SK-N-SH treated with all-trans-retinoic acid at 6 μM for 48 hours (cell line): ENCODE measurements at regions not wholly inside any gene's neighbourhood (a gene's known extent, or its start where the extent isn't known, plus 50 kb on each side); places are given as distances from the start of the nearest gene placed in this dataset.

Source experiments
- ATAC-seq: fragments of 200-7000 bp; cut with Tn5 transposase; 3 replicates; pipeline ENCODE4 v1.9.1; 2020; ENCODE audit warnings: mild to moderate bottlenecking, moderate library complexity
- ARNTL ChIP-seq: fragments of 450-650 bp; formaldehyde crosslinking; IDR thresholded peaks from 2 replicates; pipeline ENCODE4 v1.5.0; 2020; ENCODE audit warnings: low read depth, mild to moderate bottlenecking, moderate library complexity, borderline replicate concordance
- BACH2 ChIP-seq: fragments of 250-450 bp; sonication (Bioruptor Pico); IDR thresholded peaks from 2 replicates; pipeline ENCODE4 v1.9.0; 2021; ENCODE audit warnings: mild to moderate bottlenecking, borderline replicate concordance
- ESRRG ChIP-seq: fragments of 250-450 bp; sonication (Bioruptor Pico); IDR thresholded peaks from 2 replicates; pipeline ENCODE4 v1.6.1; 2021; ENCODE audit warnings: mild to moderate bottlenecking
- GLIS3 ChIP-seq: fragments of 250-450 bp; sonication (Bioruptor Pico); IDR thresholded peaks from 2 replicates; pipeline ENCODE4 v1.5.0; 2020; ENCODE audit warnings: mild to moderate bottlenecking, moderate library complexity
- ISL1 ChIP-seq: fragments of 250-450 bp; sonication (Bioruptor Pico); IDR thresholded peaks from 2 replicates; pipeline ENCODE4 v2.1.2; 2022; ENCODE audit warnings: mild to moderate bottlenecking, moderate library complexity
- OSR1 ChIP-seq: fragments of 250-450 bp; sonication (Bioruptor Pico); IDR thresholded peaks from 2 replicates; pipeline ENCODE4 v1.8.0; 2022; ENCODE audit warnings: moderate library complexity, mild to moderate bottlenecking, inconsistent platforms
- PPARA ChIP-seq: fragments of 250-450 bp; sonication (Bioruptor Pico); IDR thresholded peaks from 2 replicates; pipeline ENCODE4 v1.5.0; 2020; ENCODE audit warnings: mild to moderate bottlenecking, borderline replicate concordance
- RARB ChIP-seq: fragments of 250-450 bp; sonication (Bioruptor Pico); IDR thresholded peaks from 2 replicates; pipeline ENCODE4 v1.8.0; 2021; ENCODE audit warnings: mild to moderate bottlenecking, moderate library complexity
- TCF4 ChIP-seq: fragments of 250-450 bp; sonication (Bioruptor Pico); IDR thresholded peaks from 2 replicates; pipeline ENCODE4 v1.8.0; 2021; ENCODE audit warnings: mild to moderate bottlenecking, moderate library complexity, borderline replicate concordance
- ZC3H10 ChIP-seq: fragments of 250-450 bp; sonication (Bioruptor Pico); IDR thresholded peaks from 2 replicates; pipeline ENCODE4 v1.5.1; 2021; ENCODE audit warnings: mild to moderate bottlenecking, moderate library complexity
- ZFP3 ChIP-seq: fragments of 250-450 bp; sonication (Bioruptor Pico); IDR thresholded peaks from 2 replicates; pipeline ENCODE4 v1.5.0; 2020; ENCODE audit warnings: mild to moderate bottlenecking, moderate library complexity
- ZFP30 ChIP-seq: fragments of 450-650 bp; formaldehyde crosslinking; IDR thresholded peaks from 2 replicates; pipeline ENCODE4 v1.5.0; 2022; ENCODE audit warnings: mild to moderate bottlenecking, moderate library complexity
- ZNF565 ChIP-seq: fragments of 450-650 bp; formaldehyde crosslinking; conservative IDR thresholded peaks from 2 replicates; pipeline ENCODE4 v1.5.0; 2020; ENCODE audit warnings: low read depth, mild to moderate bottlenecking, moderate library complexity
- ZNF70 ChIP-seq: fragments of 450-650 bp; formaldehyde crosslinking; IDR thresholded peaks from 2 replicates; pipeline ENCODE4 v1.5.0; 2020; ENCODE audit warnings: mild to moderate bottlenecking, moderate library complexity
- TF ChIP-seq, protein P1 (sequence below): fragments of 250-450 bp; sonication (Bioruptor Pico); IDR thresholded peaks from 2 replicates; pipeline ENCODE4 v1.8.0; 2021; ENCODE audit warnings: low read depth, mild to moderate bottlenecking, moderate library complexity, borderline replicate concordance
- TF ChIP-seq, protein P2 (sequence below): fragments of 250-450 bp; sonication (Bioruptor Pico); IDR thresholded peaks from 2 replicates; pipeline ENCODE4 v1.5.0; 2020; ENCODE audit warnings: mild to moderate bottlenecking, moderate library complexity
- TF ChIP-seq, protein P3 (sequence below): fragments of 250-450 bp; sonication (Bioruptor Pico); IDR thresholded peaks from 2 replicates; pipeline ENCODE4 v1.8.0; 2020; ENCODE audit warnings: mild to moderate bottlenecking, moderate library complexity, borderline replicate concordance
- TF ChIP-seq, protein P4 (sequence below): fragments of 250-450 bp; sonication (Bioruptor Pico); IDR thresholded peaks from 2 replicates; pipeline ENCODE4 v1.5.1; 2020; ENCODE audit warnings: low read depth, mild to moderate bottlenecking, moderate library complexity
- TF ChIP-seq, protein P5 (sequence below): fragments of 250-450 bp; sonication (Bioruptor Pico); IDR thresholded peaks from 2 replicates; pipeline ENCODE4 v1.5.1; 2021; ENCODE audit warnings: mild to moderate bottlenecking, moderate library complexity

DNA sequence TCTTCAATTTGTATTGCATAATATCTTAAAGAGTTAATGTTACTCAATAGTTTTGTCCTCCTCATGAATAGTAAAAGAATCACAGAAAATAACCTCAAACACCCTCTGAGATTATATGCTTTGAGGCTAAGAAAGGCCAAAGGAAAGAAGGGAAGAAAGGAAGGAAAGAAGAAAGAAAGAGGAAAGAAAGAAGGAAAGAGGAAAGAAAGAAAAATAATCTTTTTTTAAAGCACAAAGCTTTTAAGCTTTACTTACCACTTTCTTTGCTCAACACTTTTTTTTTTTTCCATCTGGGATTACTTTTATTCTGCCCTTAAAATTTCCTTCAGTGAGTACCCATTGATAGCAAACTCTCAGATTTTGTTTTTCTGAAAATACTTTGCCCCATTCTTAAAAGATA is 369.1 kb downstream of the FGF9 start:
- no peak for ATAC-seq

DNA sequence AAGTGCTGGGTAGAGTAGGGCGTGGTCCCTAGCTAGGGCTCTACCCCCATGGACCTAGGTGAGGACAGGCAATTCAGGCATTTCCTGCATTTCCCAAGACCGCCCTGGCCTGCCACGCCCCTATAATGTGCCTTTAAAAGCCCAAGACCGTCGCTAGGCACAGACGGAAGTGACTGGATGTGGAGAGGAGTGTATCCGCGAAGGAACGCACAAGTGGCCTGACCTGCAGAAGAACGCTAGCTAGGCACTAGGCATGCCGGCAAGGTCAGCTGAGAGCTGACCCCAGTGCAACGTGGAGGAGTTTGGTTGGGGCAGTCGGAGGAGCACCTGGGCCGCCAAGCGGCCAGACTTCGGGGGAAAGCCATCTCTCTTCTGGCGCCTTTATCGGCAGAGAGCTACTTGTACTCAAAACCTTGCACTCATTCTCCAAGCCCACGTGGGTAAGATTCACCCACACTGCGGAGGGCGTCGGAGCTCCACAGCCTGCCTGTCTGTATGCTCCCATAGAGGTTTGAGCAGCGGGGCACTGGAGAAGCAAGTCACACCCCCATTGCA is 370.0 kb downstream of the FGF9 start:
- no peak for ATAC-seq
- TF ChIP-seq ZNF565 (CRISPR knock-in tag) = no peak
- TF ChIP-seq, protein P1, sequence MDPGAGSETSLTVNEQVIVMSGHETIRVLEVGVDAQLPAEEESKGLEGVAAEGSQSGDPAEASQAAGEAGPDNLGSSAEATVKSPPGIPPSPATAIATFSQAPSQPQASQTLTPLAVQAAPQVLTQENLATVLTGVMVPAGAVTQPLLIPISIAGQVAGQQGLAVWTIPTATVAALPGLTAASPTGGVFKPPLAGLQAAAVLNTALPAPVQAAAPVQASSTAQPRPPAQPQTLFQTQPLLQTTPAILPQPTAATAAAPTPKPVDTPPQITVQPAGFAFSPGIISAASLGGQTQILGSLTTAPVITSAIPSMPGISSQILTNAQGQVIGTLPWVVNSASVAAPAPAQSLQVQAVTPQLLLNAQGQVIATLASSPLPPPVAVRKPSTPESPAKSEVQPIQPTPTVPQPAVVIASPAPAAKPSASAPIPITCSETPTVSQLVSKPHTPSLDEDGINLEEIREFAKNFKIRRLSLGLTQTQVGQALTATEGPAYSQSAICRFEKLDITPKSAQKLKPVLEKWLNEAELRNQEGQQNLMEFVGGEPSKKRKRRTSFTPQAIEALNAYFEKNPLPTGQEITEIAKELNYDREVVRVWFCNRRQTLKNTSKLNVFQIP (CRISPR knock-in tag) = no peak
- no peak for TF ChIP-seq BACH2 (CRISPR knock-in tag)
- TF ChIP-seq PPARA = no peak
- no peak for TF ChIP-seq OSR1
- no peak for TF ChIP-seq ZFP30 (CRISPR knock-in tag)
- TF ChIP-seq ZC3H10 (CRISPR knock-in tag) = no peak
- TF ChIP-seq, protein P2, sequence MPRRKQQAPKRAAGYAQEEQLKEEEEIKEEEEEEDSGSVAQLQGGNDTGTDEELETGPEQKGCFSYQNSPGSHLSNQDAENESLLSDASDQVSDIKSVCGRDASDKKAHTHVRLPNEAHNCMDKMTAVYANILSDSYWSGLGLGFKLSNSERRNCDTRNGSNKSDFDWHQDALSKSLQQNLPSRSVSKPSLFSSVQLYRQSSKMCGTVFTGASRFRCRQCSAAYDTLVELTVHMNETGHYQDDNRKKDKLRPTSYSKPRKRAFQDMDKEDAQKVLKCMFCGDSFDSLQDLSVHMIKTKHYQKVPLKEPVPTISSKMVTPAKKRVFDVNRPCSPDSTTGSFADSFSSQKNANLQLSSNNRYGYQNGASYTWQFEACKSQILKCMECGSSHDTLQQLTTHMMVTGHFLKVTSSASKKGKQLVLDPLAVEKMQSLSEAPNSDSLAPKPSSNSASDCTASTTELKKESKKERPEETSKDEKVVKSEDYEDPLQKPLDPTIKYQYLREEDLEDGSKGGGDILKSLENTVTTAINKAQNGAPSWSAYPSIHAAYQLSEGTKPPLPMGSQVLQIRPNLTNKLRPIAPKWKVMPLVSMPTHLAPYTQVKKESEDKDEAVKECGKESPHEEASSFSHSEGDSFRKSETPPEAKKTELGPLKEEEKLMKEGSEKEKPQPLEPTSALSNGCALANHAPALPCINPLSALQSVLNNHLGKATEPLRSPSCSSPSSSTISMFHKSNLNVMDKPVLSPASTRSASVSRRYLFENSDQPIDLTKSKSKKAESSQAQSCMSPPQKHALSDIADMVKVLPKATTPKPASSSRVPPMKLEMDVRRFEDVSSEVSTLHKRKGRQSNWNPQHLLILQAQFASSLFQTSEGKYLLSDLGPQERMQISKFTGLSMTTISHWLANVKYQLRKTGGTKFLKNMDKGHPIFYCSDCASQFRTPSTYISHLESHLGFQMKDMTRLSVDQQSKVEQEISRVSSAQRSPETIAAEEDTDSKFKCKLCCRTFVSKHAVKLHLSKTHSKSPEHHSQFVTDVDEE (CRISPR knock-in tag) = no peak
- no peak for TF ChIP-seq ARNTL
- no peak for TF ChIP-seq ZFP3 (CRISPR knock-in tag)
- TF ChIP-seq, protein P3, sequence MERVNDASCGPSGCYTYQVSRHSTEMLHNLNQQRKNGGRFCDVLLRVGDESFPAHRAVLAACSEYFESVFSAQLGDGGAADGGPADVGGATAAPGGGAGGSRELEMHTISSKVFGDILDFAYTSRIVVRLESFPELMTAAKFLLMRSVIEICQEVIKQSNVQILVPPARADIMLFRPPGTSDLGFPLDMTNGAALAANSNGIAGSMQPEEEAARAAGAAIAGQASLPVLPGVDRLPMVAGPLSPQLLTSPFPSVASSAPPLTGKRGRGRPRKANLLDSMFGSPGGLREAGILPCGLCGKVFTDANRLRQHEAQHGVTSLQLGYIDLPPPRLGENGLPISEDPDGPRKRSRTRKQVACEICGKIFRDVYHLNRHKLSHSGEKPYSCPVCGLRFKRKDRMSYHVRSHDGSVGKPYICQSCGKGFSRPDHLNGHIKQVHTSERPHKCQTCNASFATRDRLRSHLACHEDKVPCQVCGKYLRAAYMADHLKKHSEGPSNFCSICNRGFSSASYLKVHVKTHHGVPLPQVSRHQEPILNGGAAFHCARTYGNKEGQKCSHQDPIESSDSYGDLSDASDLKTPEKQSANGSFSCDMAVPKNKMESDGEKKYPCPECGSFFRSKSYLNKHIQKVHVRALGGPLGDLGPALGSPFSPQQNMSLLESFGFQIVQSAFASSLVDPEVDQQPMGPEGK = no peak
- TF ChIP-seq ESRRG (CRISPR knock-in tag) = no peak

More for the DNA sequence above, 369.1 kb downstream of the FGF9 start:
- TF ChIP-seq, protein P3 = no peak
- TF ChIP-seq ESRRG (CRISPR knock-in tag) (no peak), ZFP3 (CRISPR knock-in tag) (no peak), ZNF70 (CRISPR knock-in tag) (no peak), BACH2 (CRISPR knock-in tag) (no peak), ISL1 (CRISPR knock-in tag) (no peak), RARB (no peak), PPARA (no peak), GLIS3 (CRISPR knock-in tag) (no peak), TCF4 (CRISPR knock-in tag) (no peak), ZNF565 (CRISPR knock-in tag) (no peak), OSR1 (no peak)
- TF ChIP-seq, protein P2 (CRISPR knock-in tag) = no peak
- TF ChIP-seq, protein P4, sequence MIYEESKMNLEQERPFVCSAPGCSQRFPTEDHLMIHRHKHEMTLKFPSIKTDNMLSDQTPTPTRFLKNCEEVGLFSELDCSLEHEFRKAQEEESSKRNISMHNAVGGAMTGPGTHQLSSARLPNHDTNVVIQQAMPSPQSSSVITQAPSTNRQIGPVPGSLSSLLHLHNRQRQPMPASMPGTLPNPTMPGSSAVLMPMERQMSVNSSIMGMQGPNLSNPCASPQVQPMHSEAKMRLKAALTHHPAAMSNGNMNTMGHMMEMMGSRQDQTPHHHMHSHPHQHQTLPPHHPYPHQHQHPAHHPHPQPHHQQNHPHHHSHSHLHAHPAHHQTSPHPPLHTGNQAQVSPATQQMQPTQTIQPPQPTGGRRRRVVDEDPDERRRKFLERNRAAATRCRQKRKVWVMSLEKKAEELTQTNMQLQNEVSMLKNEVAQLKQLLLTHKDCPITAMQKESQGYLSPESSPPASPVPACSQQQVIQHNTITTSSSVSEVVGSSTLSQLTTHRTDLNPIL (CRISPR knock-in tag) = no peak
- TF ChIP-seq, protein P5, sequence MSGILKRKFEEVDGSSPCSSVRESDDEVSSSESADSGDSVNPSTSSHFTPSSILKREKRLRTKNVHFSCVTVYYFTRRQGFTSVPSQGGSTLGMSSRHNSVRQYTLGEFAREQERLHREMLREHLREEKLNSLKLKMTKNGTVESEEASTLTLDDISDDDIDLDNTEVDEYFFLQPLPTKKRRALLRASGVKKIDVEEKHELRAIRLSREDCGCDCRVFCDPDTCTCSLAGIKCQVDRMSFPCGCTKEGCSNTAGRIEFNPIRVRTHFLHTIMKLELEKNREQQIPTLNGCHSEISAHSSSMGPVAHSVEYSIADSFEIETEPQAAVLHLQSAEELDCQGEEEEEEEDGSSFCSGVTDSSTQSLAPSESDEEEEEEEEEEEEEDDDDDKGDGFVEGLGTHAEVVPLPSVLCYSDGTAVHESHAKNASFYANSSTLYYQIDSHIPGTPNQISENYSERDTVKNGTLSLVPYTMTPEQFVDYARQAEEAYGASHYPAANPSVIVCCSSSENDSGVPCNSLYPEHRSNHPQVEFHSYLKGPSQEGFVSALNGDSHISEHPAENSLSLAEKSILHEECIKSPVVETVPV = no peak
- TF ChIP-seq, all 23 proteins: peak for 0
